ENCODE measurements at regions not wholly inside any gene's neighbourhood (a gene's known extent, or its start where the extent isn't known, plus 50 kb on each side); places are given as distances from the start of the nearest gene placed in this dataset.

GRCh38 chr6:9878535-9878934 lies 536.3 kb downstream of the TFAP2A start:
- Histone ChIP-seq H3K4me1 (ENCODE audit: control insufficient read depth in 5 of 5, insufficient read depth in 5 of 5, low read length in 5 of 5) (no peaks in the 10 kb centered on the region), H3K4me3 (no peak overlapping the region), H3K27me3 (ENCODE audit: control insufficient read depth in 3 of 3, insufficient read depth in 3 of 3, low read length in 2 of 3) (no peaks in the 10 kb centered on the region), H3K36me3 (ENCODE audit: control insufficient read depth in 4 of 4, insufficient read depth in 4 of 4, low read length in 4 of 4) (no peaks in the 10 kb centered on the region), H3K27ac (ENCODE audit: low read depth in 1 of 2, low read length in 1 of 2) (no peak overlapping the region), H3K9me3 (ENCODE audit: control insufficient read depth in 4 of 4, insufficient read depth in 3 of 4, low read length in 3 of 4) (peaks cover 0 to 7% (median 3%) of the 10 kb centered on the region in 4 donors), H3K9ac (ENCODE audit: insufficient read depth in 1 of 2, low read length in 2 of 2) (no peak overlapping the region)
- no peak for DNase-seq
- WGBS, 2 donors, result 48 to 58% methylated on average over 1 of the region's 1 CpG
- no peak for TF ChIP-seq CTCF (IDR thresholded peaks at IDR 0.05; ENCODE audit: control extremely low read depth, extremely low read depth)
- no peak for ATAC-seq (ENCODE audit: insufficient read depth, low FRiP score)

- Histone ChIP-seq H3K9me3 (ENCODE audit: control insufficient read depth in 4 of 4, insufficient read depth in 3 of 4, low read length in 3 of 4) (peaks cover 0 to 4% (median 2%) of the 10 kb centered on the region in 4 donors), H3K4me1 (ENCODE audit: control insufficient read depth in 5 of 5, insufficient read depth in 5 of 5, low read length in 5 of 5) (no peaks in the 10 kb centered on the region), H3K4me3 (no peak overlapping the region), H3K36me3 (ENCODE audit: control insufficient read depth in 4 of 4, insufficient read depth in 4 of 4, low read length in 4 of 4) (no peaks in the 10 kb centered on the region), H3K27ac (ENCODE audit: low read depth in 1 of 2, low read length in 1 of 2) (no peak overlapping the region), H3K9ac (ENCODE audit: insufficient read depth in 1 of 2, low read length in 2 of 2) (no peak overlapping the region), H3K27me3 (ENCODE audit: control insufficient read depth in 3 of 3, insufficient read depth in 3 of 3, low read length in 2 of 3) (no peaks in the 10 kb centered on the region)
- TF ChIP-seq CTCF (IDR thresholded peaks at IDR 0.05; ENCODE audit: control extremely low read depth, extremely low read depth), result no peak
- ATAC-seq (ENCODE audit: insufficient read depth, low FRiP score) (peak; percentile 53), DNase-seq (peak in 1 of 3 donors; percentile 49)
- 46 to 59% methylated on average over 4 of the region's 4 CpGs for WGBS, 2 donors
These were observed 539.1 kb downstream of the TFAP2A start for GRCh38 chr6:9875605-9876353.

- no peak overlapping the region for H3K4me3 ChIP-seq
- ATAC-seq (ENCODE audit: insufficient read depth, low FRiP score) (no peak), DNase-seq (no peak)
- no peak for TF ChIP-seq CTCF (IDR thresholded peaks at IDR 0.05; ENCODE audit: control extremely low read depth, extremely low read depth)
- no peaks in the 10 kb centered on the region for H3K27me3 ChIP-seq (ENCODE audit: control insufficient read depth in 3 of 3, insufficient read depth in 3 of 3, low read length in 2 of 3)
- H3K27ac ChIP-seq (ENCODE audit: low read depth in 1 of 2, low read length in 1 of 2), result no peak overlapping the region
- no peak overlapping the region for H3K9ac ChIP-seq (ENCODE audit: insufficient read depth in 1 of 2, low read length in 2 of 2)
- H3K36me3 ChIP-seq (ENCODE audit: control insufficient read depth in 4 of 4, insufficient read depth in 4 of 4, low read length in 4 of 4), result no peaks in the 10 kb centered on the region
- peaks cover 0 to 13% (median 3%) of the 10 kb centered on the region in 4 donors for H3K9me3 ChIP-seq (ENCODE audit: control insufficient read depth in 4 of 4, insufficient read depth in 3 of 4, low read length in 3 of 4)
- 79 to 80% methylated on average over 2 of the region's 2 CpGs for WGBS, 2 donors
- no peaks in the 10 kb centered on the region for H3K4me1 ChIP-seq (ENCODE audit: control insufficient read depth in 5 of 5, insufficient read depth in 5 of 5, low read length in 5 of 5)
These were observed 552.2 kb downstream of the TFAP2A start for GRCh38 chr6:9862603-9863167.
